ENCODE measurements at regions not wholly inside any gene's neighbourhood (a gene's known extent, or its start where the extent isn't known, plus 50 kb on each side); places are given as distances from the start of the nearest gene placed in this dataset.

GRCh38 chr1:37399830-37400464 is 74.4 kb upstream of the ZC3H12A start:
- H3K9me3 Mint-ChIP-seq, result no peaks in the 10 kb centered on the region
- no peak overlapping the region for H3K27ac Mint-ChIP-seq
- CTCF ChIA-PET, result no interaction called here
- POLR2A ChIA-PET, result no interaction called here
- H3K4me3 Mint-ChIP-seq, result no peak overlapping the region
- H3K27me3 Mint-ChIP-seq, result peaks cover 19% of the 10 kb centered on the region
- intact Hi-C loops (cut with micrococcal nuclease), result no loop called here
- peaks cover 3% of the 10 kb centered on the region for H3K4me1 Mint-ChIP-seq (ENCODE audit: low read depth)
- no peak for DNase-seq
- no peaks in the 10 kb centered on the region for H3K36me3 Mint-ChIP-seq

GRCh38 chr1:37400466-37401225 is 73.7 kb upstream of the ZC3H12A start:
- ChIA-PET POLR2A (no interaction called here), CTCF (no interaction called here)
- intact Hi-C loops (cut with micrococcal nuclease), result no loop called here
- no peak for DNase-seq
- Mint-ChIP-seq H3K27me3 (peaks cover 14% of the 10 kb centered on the region), H3K36me3 (no peaks in the 10 kb centered on the region), H3K9me3 (no peaks in the 10 kb centered on the region), H3K4me3 (no peak overlapping the region), H3K4me1 (ENCODE audit: low read depth) (peaks cover 3% of the 10 kb centered on the region), H3K27ac (no peak overlapping the region)

GRCh38 chr1:37403166-37403565 is 71.2 kb upstream of the ZC3H12A start:
- H3K27ac Mint-ChIP-seq, result no peak overlapping the region
- ChIA-PET POLR2A (no interaction called here), CTCF (no interaction called here)
- no peak overlapping the region for H3K4me3 Mint-ChIP-seq
- H3K4me1 Mint-ChIP-seq (ENCODE audit: low read depth), result peaks cover 3% of the 10 kb centered on the region
- DNase-seq, result no peak
- no peaks in the 10 kb centered on the region for H3K36me3 Mint-ChIP-seq
- peaks cover 5% of the 10 kb centered on the region for H3K27me3 Mint-ChIP-seq
- H3K9me3 Mint-ChIP-seq, result no peaks in the 10 kb centered on the region
- intact Hi-C loops (cut with micrococcal nuclease), result no loop called here

GRCh38 chr1:37404711-37405110 is 69.7 kb upstream of the ZC3H12A start:
- ChIA-PET CTCF (no interaction called here), POLR2A (no interaction called here)
- no peak for DNase-seq
- no peak overlapping the region for H3K4me3 Mint-ChIP-seq
- H3K4me1 Mint-ChIP-seq (ENCODE audit: low read depth), result peaks cover 3% of the 10 kb centered on the region
- H3K27me3 Mint-ChIP-seq, result peaks cover 5% of the 10 kb centered on the region
- H3K36me3 Mint-ChIP-seq, result no peaks in the 10 kb centered on the region
- intact Hi-C loops (cut with micrococcal nuclease), result no loop called here
- H3K27ac Mint-ChIP-seq, result no peak overlapping the region
- H3K9me3 Mint-ChIP-seq, result no peaks in the 10 kb centered on the region

- CTCF ChIA-PET, result interaction anchor here (1.9 kb wide), 1 partner anchor 24 kb away, joined by 5 read pairs; no protein-coding TSS in a partner anchor
- DNase-seq, result no peak
- Mint-ChIP-seq H3K4me1 (ENCODE audit: low read depth) (no peaks in the 10 kb centered on the region), H3K27me3 (peaks cover 2% of the 10 kb centered on the region), H3K9me3 (no peaks in the 10 kb centered on the region), H3K27ac (no peak overlapping the region), H3K36me3 (no peaks in the 10 kb centered on the region), H3K4me3 (no peak overlapping the region)
- intact Hi-C loops (cut with micrococcal nuclease), result no loop called here
- POLR2A ChIA-PET, result no interaction called here
Measured at GRCh38 chr1:37410105-37410504, 64.3 kb upstream of the ZC3H12A start.

GRCh38 chr1:37410815-37411214 is 63.6 kb upstream of the ZC3H12A start:
- peaks cover 4% of the 10 kb centered on the region for H3K9me3 Mint-ChIP-seq
- intact Hi-C loops (cut with micrococcal nuclease), result no loop called here
- DNase-seq, result peak; percentile 36
- CTCF ChIA-PET, result interaction anchor here (1.9 kb wide), 1 partner anchor 24 kb away, joined by 5 read pairs; no protein-coding TSS in a partner anchor
- peaks cover 6% of the 10 kb centered on the region for H3K27me3 Mint-ChIP-seq
- no peaks in the 10 kb centered on the region for H3K4me1 Mint-ChIP-seq (ENCODE audit: low read depth)
- POLR2A ChIA-PET, result no interaction called here
- no peak overlapping the region for H3K27ac Mint-ChIP-seq
- no peaks in the 10 kb centered on the region for H3K36me3 Mint-ChIP-seq
- H3K4me3 Mint-ChIP-seq, result no peak overlapping the region

- H3K4me1 Mint-ChIP-seq (ENCODE audit: low read depth), result no peaks in the 10 kb centered on the region
- no peak overlapping the region for H3K27ac Mint-ChIP-seq
- CTCF ChIA-PET, result no interaction called here
- peaks cover 4% of the 10 kb centered on the region for H3K9me3 Mint-ChIP-seq
- no peak overlapping the region for H3K4me3 Mint-ChIP-seq
- intact Hi-C loops (cut with micrococcal nuclease), result no loop called here
- H3K27me3 Mint-ChIP-seq, result peaks cover 7% of the 10 kb centered on the region
- no peaks in the 10 kb centered on the region for H3K36me3 Mint-ChIP-seq
- DNase-seq, result no peak
- POLR2A ChIA-PET, result no interaction called here
Measured at GRCh38 chr1:37415611-37416244, 58.7 kb upstream of the ZC3H12A start.

GRCh38 chr1:37420456-37420855 is 53.9 kb upstream of the ZC3H12A start:
- no peak overlapping the region for H3K4me3 Mint-ChIP-seq
- H3K9me3 Mint-ChIP-seq, result peaks cover 4% of the 10 kb centered on the region
- no peaks in the 10 kb centered on the region for H3K36me3 Mint-ChIP-seq
- ChIA-PET POLR2A (no interaction called here), CTCF (interaction anchor here (1.2 kb wide), 1 partner anchor 14 kb away, joined by 3 read pairs; no protein-coding TSS in a partner anchor)
- peaks cover 16% of the 10 kb centered on the region for H3K27me3 Mint-ChIP-seq
- no peaks in the 10 kb centered on the region for H3K4me1 Mint-ChIP-seq (ENCODE audit: low read depth)
- DNase-seq, result no peak
- H3K27ac Mint-ChIP-seq, result no peak overlapping the region
- intact Hi-C loops (cut with micrococcal nuclease), result no loop called here

- Mint-ChIP-seq H3K36me3 (no peaks in the 10 kb centered on the region), H3K4me1 (ENCODE audit: low read depth) (no peaks in the 10 kb centered on the region), H3K27ac (no peak overlapping the region), H3K27me3 (peaks cover 11% of the 10 kb centered on the region), H3K9me3 (no peaks in the 10 kb centered on the region), H3K4me3 (no peak overlapping the region)
- CTCF ChIA-PET, result no interaction called here
- DNase-seq, result no peak
- POLR2A ChIA-PET, result no interaction called here
- intact Hi-C loops (cut with micrococcal nuclease), result no loop called here
Measured at GRCh38 chr1:37423810-37424209, 50.6 kb upstream of the ZC3H12A start.

- peaks cover 11% of the 10 kb centered on the region for H3K27me3 Mint-ChIP-seq
- H3K36me3 Mint-ChIP-seq, result no peaks in the 10 kb centered on the region
- no peak for DNase-seq
- H3K27ac Mint-ChIP-seq, result no peak overlapping the region
- H3K4me3 Mint-ChIP-seq, result no peak overlapping the region
- no peaks in the 10 kb centered on the region for H3K4me1 Mint-ChIP-seq (ENCODE audit: low read depth)
- intact Hi-C loops (cut with micrococcal nuclease), result no loop called here
- no peaks in the 10 kb centered on the region for H3K9me3 Mint-ChIP-seq
- CTCF ChIA-PET, result interaction anchor here (1.0 kb wide), 1 partner anchor 10 kb away, joined by 4 read pairs; no protein-coding TSS in a partner anchor
- POLR2A ChIA-PET, result no interaction called here
Measured at GRCh38 chr1:37424523-37424922, 49.9 kb upstream of the ZC3H12A start.

All from activated CD4-positive, alpha-beta memory T cell treated with anti-CD3 and anti-CD28 coated beads for 36 hours (primary cell).